ENCODE measurements at regions not wholly inside any gene's neighbourhood (a gene's known extent, or its start where the extent isn't known, plus 50 kb on each side); places are given as distances from the start of the nearest gene placed in this dataset.

GRCh38 chr2:2456721-2457120 lies 125.6 kb upstream of the MYT1L start:
- TF ChIP-seq, protein P1, sequence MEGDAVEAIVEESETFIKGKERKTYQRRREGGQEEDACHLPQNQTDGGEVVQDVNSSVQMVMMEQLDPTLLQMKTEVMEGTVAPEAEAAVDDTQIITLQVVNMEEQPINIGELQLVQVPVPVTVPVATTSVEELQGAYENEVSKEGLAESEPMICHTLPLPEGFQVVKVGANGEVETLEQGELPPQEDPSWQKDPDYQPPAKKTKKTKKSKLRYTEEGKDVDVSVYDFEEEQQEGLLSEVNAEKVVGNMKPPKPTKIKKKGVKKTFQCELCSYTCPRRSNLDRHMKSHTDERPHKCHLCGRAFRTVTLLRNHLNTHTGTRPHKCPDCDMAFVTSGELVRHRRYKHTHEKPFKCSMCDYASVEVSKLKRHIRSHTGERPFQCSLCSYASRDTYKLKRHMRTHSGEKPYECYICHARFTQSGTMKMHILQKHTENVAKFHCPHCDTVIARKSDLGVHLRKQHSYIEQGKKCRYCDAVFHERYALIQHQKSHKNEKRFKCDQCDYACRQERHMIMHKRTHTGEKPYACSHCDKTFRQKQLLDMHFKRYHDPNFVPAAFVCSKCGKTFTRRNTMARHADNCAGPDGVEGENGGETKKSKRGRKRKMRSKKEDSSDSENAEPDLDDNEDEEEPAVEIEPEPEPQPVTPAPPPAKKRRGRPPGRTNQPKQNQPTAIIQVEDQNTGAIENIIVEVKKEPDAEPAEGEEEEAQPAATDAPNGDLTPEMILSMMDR (IDR thresholded peaks at IDR 0.05): no peak
- TF ChIP-seq POLR2A (IDR thresholded peaks at IDR 0.05): no peak

Data from sigmoid colon (tissue), 3 donors.